ENCODE measurements at regions not wholly inside any gene's neighbourhood (a gene's known extent, or its start where the extent isn't known, plus 50 kb on each side); places are given as distances from the start of the nearest gene placed in this dataset.

DNA sequence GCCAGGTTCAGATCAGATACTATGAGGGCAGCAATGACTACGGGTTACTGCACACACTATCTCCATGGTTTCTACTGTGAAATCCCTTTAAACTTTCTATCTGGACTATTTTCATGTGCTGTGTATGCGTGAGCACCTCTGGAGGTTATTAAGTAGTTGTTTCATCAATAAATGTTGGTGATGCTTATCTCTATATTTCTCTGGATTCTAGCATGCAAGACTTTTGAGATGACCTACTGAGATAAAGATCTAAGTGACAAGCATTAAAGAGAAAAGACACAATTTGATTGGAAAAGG lies 194.0 kb downstream of the NRIP1 start:
- no peaks in the 10 kb centered on the region for H3K9me3 ChIP-seq
- H3K27me3 ChIP-seq, result no peaks in the 10 kb centered on the region
- H3K36me3 ChIP-seq, result no peaks in the 10 kb centered on the region
- peaks cover 0 to 16% of the 10 kb centered on the region in 2 experiments for H3K4me1 ChIP-seq (ENCODE audit: control insufficient read depth in 1 of 2, insufficient read depth in 1 of 2, low read depth in 1 of 2, low read length in 1 of 2)
- H3K4me3 ChIP-seq (ENCODE audit: low read depth in 1 of 2, low read length in 1 of 2), result no peak overlapping the region
- TF ChIP-seq, protein P1, sequence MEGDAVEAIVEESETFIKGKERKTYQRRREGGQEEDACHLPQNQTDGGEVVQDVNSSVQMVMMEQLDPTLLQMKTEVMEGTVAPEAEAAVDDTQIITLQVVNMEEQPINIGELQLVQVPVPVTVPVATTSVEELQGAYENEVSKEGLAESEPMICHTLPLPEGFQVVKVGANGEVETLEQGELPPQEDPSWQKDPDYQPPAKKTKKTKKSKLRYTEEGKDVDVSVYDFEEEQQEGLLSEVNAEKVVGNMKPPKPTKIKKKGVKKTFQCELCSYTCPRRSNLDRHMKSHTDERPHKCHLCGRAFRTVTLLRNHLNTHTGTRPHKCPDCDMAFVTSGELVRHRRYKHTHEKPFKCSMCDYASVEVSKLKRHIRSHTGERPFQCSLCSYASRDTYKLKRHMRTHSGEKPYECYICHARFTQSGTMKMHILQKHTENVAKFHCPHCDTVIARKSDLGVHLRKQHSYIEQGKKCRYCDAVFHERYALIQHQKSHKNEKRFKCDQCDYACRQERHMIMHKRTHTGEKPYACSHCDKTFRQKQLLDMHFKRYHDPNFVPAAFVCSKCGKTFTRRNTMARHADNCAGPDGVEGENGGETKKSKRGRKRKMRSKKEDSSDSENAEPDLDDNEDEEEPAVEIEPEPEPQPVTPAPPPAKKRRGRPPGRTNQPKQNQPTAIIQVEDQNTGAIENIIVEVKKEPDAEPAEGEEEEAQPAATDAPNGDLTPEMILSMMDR (IDR thresholded peaks at IDR 0.05), result no peak
- no peak overlapping the region for H3K27ac ChIP-seq

DNA sequence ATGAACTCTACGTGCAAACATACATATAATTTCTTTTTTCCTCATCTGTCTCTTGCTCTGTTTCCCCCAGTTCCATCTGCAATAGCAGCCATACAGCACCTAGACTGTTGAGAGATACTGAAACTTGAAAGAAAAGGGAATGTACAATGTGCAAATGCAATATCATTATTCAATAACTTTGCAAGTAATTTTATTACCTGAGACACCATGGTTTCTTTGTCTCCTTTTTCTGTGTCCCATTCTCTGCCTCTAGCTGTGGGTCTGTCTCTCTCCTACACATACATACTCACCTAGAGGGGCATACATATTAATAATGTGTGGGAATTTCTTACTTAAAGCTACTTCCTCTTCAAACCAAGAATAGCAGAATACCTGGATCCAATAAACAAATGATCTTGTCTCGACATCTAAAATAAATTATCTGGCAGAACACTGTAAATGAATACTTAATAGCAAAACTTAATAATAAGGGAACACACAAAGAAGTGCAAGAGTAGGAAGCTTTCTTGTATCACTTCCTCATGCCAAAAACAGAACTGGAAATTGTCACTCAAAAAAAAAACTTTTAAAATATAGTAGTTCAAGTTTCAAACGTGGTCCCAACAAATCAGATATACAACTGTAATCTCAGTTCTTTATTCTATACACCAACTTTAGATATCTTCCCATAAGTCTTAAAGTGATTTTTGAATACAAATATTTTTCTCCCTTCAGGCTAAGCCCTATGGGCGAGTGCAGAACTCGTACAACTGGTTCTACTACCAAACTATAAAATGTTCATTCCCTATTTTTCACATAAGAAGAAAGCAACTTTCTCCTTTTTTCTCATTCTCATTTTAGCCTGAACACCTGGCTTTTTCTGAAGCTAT lies 194.6 kb downstream of the NRIP1 start:
- TF ChIP-seq, protein P1 (IDR thresholded peaks at IDR 0.05), result no peak
- peaks cover 0 to 16% of the 10 kb centered on the region in 2 experiments for H3K4me1 ChIP-seq (ENCODE audit: control insufficient read depth in 1 of 2, insufficient read depth in 1 of 2, low read depth in 1 of 2, low read length in 1 of 2)
- H3K27me3 ChIP-seq, result no peaks in the 10 kb centered on the region
- H3K9me3 ChIP-seq, result no peaks in the 10 kb centered on the region
- no peak overlapping the region for H3K4me3 ChIP-seq (ENCODE audit: low read depth in 1 of 2, low read length in 1 of 2)
- no peak overlapping the region for H3K27ac ChIP-seq
- no peaks in the 10 kb centered on the region for H3K36me3 ChIP-seq

DNA sequence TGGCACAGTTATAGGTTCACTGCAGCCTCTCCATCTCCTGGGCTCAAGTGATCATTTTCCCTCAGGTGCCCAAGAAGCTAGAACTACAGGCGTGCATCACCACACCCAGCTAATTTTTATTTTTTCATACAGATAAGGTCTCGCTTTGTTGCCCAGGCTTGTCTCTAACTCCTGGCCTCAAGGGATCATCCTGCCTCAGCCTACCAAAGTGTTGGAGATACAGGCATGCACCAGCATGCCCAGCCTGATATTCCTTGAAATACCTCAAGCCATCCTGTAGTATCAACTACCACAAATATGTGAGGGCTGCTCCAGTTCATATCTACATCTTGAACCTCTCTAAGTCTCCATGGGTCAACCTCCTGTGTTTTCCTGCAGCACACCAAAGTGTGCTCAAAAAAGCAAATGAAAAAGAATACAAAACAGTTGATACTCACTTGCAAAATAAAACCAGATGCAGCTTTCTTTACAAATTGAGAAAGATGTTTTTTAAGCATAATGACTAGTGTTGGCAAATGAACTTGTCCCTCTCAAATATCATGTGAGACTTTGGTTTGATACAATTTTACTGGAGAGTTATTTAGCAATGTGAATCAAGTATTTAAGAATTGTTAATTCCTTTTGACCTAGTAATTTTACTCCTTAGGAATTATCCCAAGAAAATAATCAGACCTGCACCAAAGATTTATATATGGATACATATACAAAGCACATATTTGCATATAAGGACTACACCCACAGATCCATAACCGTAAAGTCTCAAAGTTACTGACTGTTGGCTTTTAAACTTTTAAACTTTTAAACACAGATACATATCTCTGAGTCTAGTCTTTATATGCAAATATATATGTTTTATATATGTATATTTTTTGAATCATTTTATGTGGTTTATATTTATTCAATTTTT lies 197.7 kb downstream of the NRIP1 start:
- H3K4me3 ChIP-seq (ENCODE audit: low read depth in 1 of 2, low read length in 1 of 2), result no peak overlapping the region
- H3K4me1 ChIP-seq (ENCODE audit: control insufficient read depth in 1 of 2, insufficient read depth in 1 of 2, low read depth in 1 of 2, low read length in 1 of 2), result peaks cover 0 to 16% of the 10 kb centered on the region in 2 experiments
- H3K27ac ChIP-seq, result no peak overlapping the region
- H3K27me3 ChIP-seq, result no peaks in the 10 kb centered on the region
- H3K36me3 ChIP-seq, result no peaks in the 10 kb centered on the region
- H3K9me3 ChIP-seq, result no peaks in the 10 kb centered on the region
- TF ChIP-seq, protein P1 (IDR thresholded peaks at IDR 0.05), result no peak

DNA sequence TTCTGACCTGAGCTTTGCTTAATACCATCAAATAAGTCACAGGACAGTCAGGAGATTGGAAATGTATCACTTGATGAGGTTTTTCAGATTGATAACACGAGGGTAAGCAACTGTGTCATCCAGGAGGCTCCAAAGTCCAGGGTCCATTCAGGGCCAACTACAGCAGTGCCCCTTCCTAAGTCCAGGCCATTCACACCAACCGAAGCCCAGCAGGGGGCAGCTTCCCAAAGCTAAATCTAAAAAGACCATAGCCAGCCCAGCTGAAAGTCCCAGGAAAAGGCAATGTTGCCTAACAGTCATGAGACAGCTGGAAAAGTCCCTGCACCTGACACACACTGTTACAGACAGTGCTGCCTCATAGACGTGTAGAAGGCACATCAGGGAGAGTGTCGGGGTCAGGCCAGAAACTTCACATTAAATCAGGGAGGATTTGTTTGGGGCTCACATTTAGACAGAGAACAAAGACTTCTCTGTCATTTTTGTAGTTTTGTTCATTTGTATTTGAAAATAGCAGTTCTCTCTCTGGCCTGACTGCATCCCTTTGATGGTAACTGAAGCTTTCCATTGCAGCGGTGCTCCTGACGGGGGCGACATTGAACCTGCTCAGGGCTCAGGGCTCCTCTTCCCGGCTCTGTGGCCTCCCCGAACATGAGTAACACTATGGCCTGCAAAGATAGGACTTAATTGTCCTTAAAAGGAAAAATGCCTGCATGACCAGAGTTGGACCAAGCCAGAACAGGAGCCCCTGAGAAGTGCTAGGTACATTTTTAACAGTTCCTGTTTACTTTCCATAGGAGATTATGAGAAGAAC lies 200.4 kb downstream of the NRIP1 start:
- H3K9me3 ChIP-seq, result no peaks in the 10 kb centered on the region
- TF ChIP-seq, protein P1 (IDR thresholded peaks at IDR 0.05), result no peak
- no peaks in the 10 kb centered on the region for H3K27me3 ChIP-seq
- H3K4me3 ChIP-seq (ENCODE audit: low read depth in 1 of 2, low read length in 1 of 2), result no peak overlapping the region
- peaks cover 0 to 8% of the 10 kb centered on the region in 2 experiments for H3K4me1 ChIP-seq (ENCODE audit: control insufficient read depth in 1 of 2, insufficient read depth in 1 of 2, low read depth in 1 of 2, low read length in 1 of 2)
- H3K36me3 ChIP-seq, result no peaks in the 10 kb centered on the region
- no peak overlapping the region for H3K27ac ChIP-seq

DNA sequence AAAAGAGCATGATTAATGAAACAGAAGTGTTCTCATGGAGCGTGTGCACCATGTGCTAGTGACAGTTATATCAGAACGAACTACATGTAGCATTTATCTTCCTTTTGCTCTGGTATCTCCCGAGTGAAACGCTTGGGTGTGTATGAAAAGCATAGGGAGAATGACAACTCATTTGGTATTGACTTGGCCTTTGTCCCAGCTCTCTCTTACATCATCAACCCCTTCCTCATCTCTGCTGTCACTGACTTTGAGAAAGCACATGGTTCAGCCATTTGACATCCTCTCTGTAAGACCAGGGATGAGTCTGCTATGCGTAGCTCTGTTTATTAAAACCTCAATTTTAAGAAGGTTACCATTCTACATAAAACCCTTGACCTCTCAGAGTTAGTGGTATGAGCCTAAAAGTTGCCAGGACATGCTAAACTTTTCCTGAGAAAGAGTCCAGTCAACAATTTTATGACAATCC lies 201.0 kb downstream of the NRIP1 start:
- H3K27ac ChIP-seq, result no peak overlapping the region
- H3K27me3 ChIP-seq, result no peaks in the 10 kb centered on the region
- TF ChIP-seq, protein P1 (IDR thresholded peaks at IDR 0.05), result no peak
- H3K9me3 ChIP-seq, result no peaks in the 10 kb centered on the region
- H3K36me3 ChIP-seq, result no peaks in the 10 kb centered on the region
- H3K4me1 ChIP-seq (ENCODE audit: control insufficient read depth in 1 of 2, insufficient read depth in 1 of 2, low read depth in 1 of 2, low read length in 1 of 2), result peaks cover 0 to 4% of the 10 kb centered on the region in 2 experiments
- no peak overlapping the region for H3K4me3 ChIP-seq (ENCODE audit: low read depth in 1 of 2, low read length in 1 of 2)

Measured in neutrophil (primary cell).